OCI-LY7 (cell line): ENCODE measurements at regions not wholly inside any gene's neighbourhood (a gene's known extent, or its start where the extent isn't known, plus 50 kb on each side); places are given as distances from the start of the nearest gene placed in this dataset.

Experiments used
- BruUV-seq: library from RNA; stranded (reverse); fragments of 400-500 nt; replicated peaks from 2 replicates; lab custom pipeline; 2021; lab: Mats Ljungman, UMichigan
- CTCF ChIA-PET: fragments of 300-600 bp; sonication (Branson Sonifier 250); formaldehyde crosslinking; loops from one replicate; lab custom pipeline; 2022; ENCODE audit warnings: antibody characterized with exemption; ENCODE audit not compliant: unreplicated experiment; lab: Charles Lee
- POLR2A ChIA-PET: fragments of 300-600 bp; sonication (Branson Sonifier 250); formaldehyde crosslinking; loops from one replicate; lab custom pipeline; 2022; ENCODE audit warnings: antibody characterized with exemption; lab: Charles Lee
- DNase-seq: peaks from one replicate; pipeline ENCODE4 v3.0.0-alpha.2; 2015; ENCODE audit warnings: low spot score
- H2AFZ ChIP-seq: fragments of 200-600 bp; sonication (generic), shearing (Covaris generic); 2 replicates; pipeline ENCODE4 v1.6.1; 2014; ENCODE audit warnings: mild to moderate bottlenecking, antibody characterized with exemption, low read length, moderate library complexity
- H3K27ac ChIP-seq: fragments of 200-600 bp; sonication (generic); 2 replicates; pipeline ENCODE4 v1.5.1; 2014; ENCODE audit warnings: mixed run types, low read depth, mild to moderate bottlenecking, moderate library complexity, low read length, inconsistent platforms; ENCODE audit not compliant: poor library complexity, severe bottlenecking
- H3K36me3 ChIP-seq: fragments of 200-600 bp; sonication (generic); 2 replicates; pipeline ENCODE4 v1.6.1; 2014; ENCODE audit warnings: mild to moderate bottlenecking, antibody characterized with exemption, low read length, moderate library complexity, mixed read lengths; ENCODE audit not compliant: insufficient read depth
- H3K4me1 ChIP-seq: fragments of 200-600 bp; sonication (generic); 2 replicates; pipeline ENCODE4 v1.5.1; 2014; ENCODE audit warnings: mild to moderate bottlenecking, low read length; ENCODE audit not compliant: insufficient read depth, poor library complexity, severe bottlenecking
- H3K4me2 ChIP-seq: fragments of 200-600 bp; sonication (generic); 2 replicates; pipeline ENCODE4 v1.6.1; 2014; ENCODE audit warnings: mild to moderate bottlenecking, low read length
- H3K4me3 ChIP-seq: fragments of 200-600 bp; sonication (generic); 2 replicates; pipeline ENCODE4 v1.5.1; 2014; ENCODE audit warnings: mild to moderate bottlenecking, low read depth, low read length; ENCODE audit not compliant: poor library complexity, severe bottlenecking
- H3K79me2 ChIP-seq: fragments of 200-600 bp; sonication (generic); 2 replicates; pipeline ENCODE4 v1.6.1; 2016; ENCODE audit warnings: low read depth, mild to moderate bottlenecking, low read length, moderate library complexity, mixed read lengths; ENCODE audit not compliant: insufficient read depth
- H3K9me2 ChIP-seq: fragments of 200-600 bp; sonication (generic); 2 replicates; pipeline ENCODE4 v1.6.1; 2016; ENCODE audit warnings: mild to moderate bottlenecking, low read length, mixed read lengths; ENCODE audit not compliant: insufficient read depth
- H3K9me3 ChIP-seq: fragments of 200-600 bp; sonication (generic); 2 replicates; pipeline ENCODE4 v1.6.1; 2014; ENCODE audit warnings: mild to moderate bottlenecking, mixed run types, low read length, mixed read lengths
- H4K20me1 ChIP-seq: fragments of 200-600 bp; sonication (generic); 2 replicates; pipeline ENCODE4 v1.6.1; 2014; ENCODE audit warnings: mild to moderate bottlenecking, antibody characterized with exemption, low read length, moderate library complexity, mixed read lengths; ENCODE audit not compliant: insufficient read depth
- CTCF ChIP-seq: fragments of 200-600 bp; sonication (generic); conservative IDR thresholded peaks from 2 replicates; pipeline ENCODE4 v1.5.1; 2014; ENCODE audit warnings: mild to moderate bottlenecking, antibody characterized with exemption, low read length, moderate library complexity, mixed read lengths
- EZH2phosphoT487 ChIP-seq: fragments of 200-600 bp; sonication (generic); IDR thresholded peaks from 2 replicates; pipeline ENCODE4 v1.6.1; 2018; ENCODE audit warnings: low read depth, borderline replicate concordance, mild to moderate bottlenecking, mixed run types, antibody characterized with exemption, low read length, moderate library complexity, mixed read lengths
- intact Hi-C: fragments of 100-400 bp; cut with micrococcal nuclease; formaldehyde crosslinking; loops from one replicate; pipeline ENCODE4 v1.10.0; 2022; ENCODE audit not compliant: unreplicated experiment

- Histone ChIP-seq H2AFZ (no peak overlapping the region), H3K9me2 (no peaks in the 10 kb centered on the region), H4K20me1 (no peaks in the 10 kb centered on the region), H3K27ac (no peak overlapping the region), H3K9me3 (no peaks in the 10 kb centered on the region), H3K36me3 (no peaks in the 10 kb centered on the region), H3K4me1 (no peaks in the 10 kb centered on the region), H3K4me3 (no peak overlapping the region), H3K79me2 (no peaks in the 10 kb centered on the region), H3K4me2 (no peak overlapping the region)
- CTCF ChIA-PET, result no interaction called here
- BruUV-seq, result no TSS peak
- intact Hi-C loops, result no loop called here
- TF ChIP-seq EZH2phosphoT487, result no peak
- TF ChIP-seq CTCF, result no peak
- POLR2A ChIA-PET, result no interaction called here
- no peak for DNase-seq
Observed at GRCh38 chr10:9254353-9254752, 1199.9 kb downstream of the GATA3 start.

- ChIA-PET CTCF (no interaction called here), POLR2A (no interaction called here)
- Histone ChIP-seq H3K9me2 (no peaks in the 10 kb centered on the region), H3K79me2 (no peaks in the 10 kb centered on the region), H3K9me3 (no peaks in the 10 kb centered on the region), H3K36me3 (no peaks in the 10 kb centered on the region), H3K4me2 (no peak overlapping the region), H2AFZ (no peak overlapping the region), H3K27ac (no peak overlapping the region), H3K4me1 (no peaks in the 10 kb centered on the region), H4K20me1 (no peaks in the 10 kb centered on the region), H3K4me3 (no peak overlapping the region)
- DNase-seq, result no peak
- no peak for TF ChIP-seq CTCF
- no peak for TF ChIP-seq EZH2phosphoT487
- intact Hi-C loops, result no loop called here
- no TSS peak for BruUV-seq
Observed at GRCh38 chr10:9260690-9261089, 1206.2 kb downstream of the GATA3 start.

- no peak for DNase-seq
- no peaks in the 10 kb centered on the region for H3K9me3 ChIP-seq
- H3K9me2 ChIP-seq, result no peaks in the 10 kb centered on the region
- H3K27ac ChIP-seq, result no peak overlapping the region
- H3K36me3 ChIP-seq, result no peaks in the 10 kb centered on the region
- BruUV-seq, result no TSS peak
- TF ChIP-seq CTCF (no peak), EZH2phosphoT487 (no peak)
- H3K79me2 ChIP-seq, result no peaks in the 10 kb centered on the region
- no peak overlapping the region for H3K4me2 ChIP-seq
- no peaks in the 10 kb centered on the region for H4K20me1 ChIP-seq
- H3K4me3 ChIP-seq, result no peak overlapping the region
- POLR2A ChIA-PET, result no interaction called here
- CTCF ChIA-PET, result no interaction called here
- intact Hi-C loops, result no loop called here
- H3K4me1 ChIP-seq, result no peaks in the 10 kb centered on the region
- H2AFZ ChIP-seq, result no peak overlapping the region
Observed at GRCh38 chr10:9262770-9263169, 1208.3 kb downstream of the GATA3 start.
